ENCODE measurements at regions not wholly inside any gene's neighbourhood (a gene's known extent, or its start where the extent isn't known, plus 50 kb on each side); places are given as distances from the start of the nearest gene placed in this dataset.

- no peak for DNase-seq (ENCODE audit: low read depth in 4 of 4, low spot score in 1 of 4)
These were observed 394.2 kb downstream of the IRS1 start for GRCh38 chr2:226405465-226405864.

- DNase-seq (ENCODE audit: low read depth in 4 of 4, low spot score in 1 of 4) = no peak
These were observed 396.3 kb downstream of the IRS1 start for GRCh38 chr2:226403369-226403768.

- no peak for DNase-seq (ENCODE audit: low read depth in 4 of 4, low spot score in 1 of 4)
These were observed 400.6 kb downstream of the IRS1 start for GRCh38 chr2:226399006-226399405.

GRCh38 chr2:226398580-226398979, 401.0 kb downstream of the IRS1 start:
- DNase-seq (ENCODE audit: low read depth in 4 of 4, low spot score in 1 of 4) = no peak

- no peak for DNase-seq (ENCODE audit: low read depth in 4 of 4, low spot score in 1 of 4)
These were observed 403.1 kb downstream of the IRS1 start for GRCh38 chr2:226396541-226396940.

GRCh38 chr2:226387499-226387942, 412.1 kb downstream of the IRS1 start:
- no peak for DNase-seq (ENCODE audit: low read depth in 4 of 4, low spot score in 1 of 4)

- no peak for DNase-seq (ENCODE audit: low read depth in 4 of 4, low spot score in 1 of 4)
These were observed 416.2 kb downstream of the IRS1 start for GRCh38 chr2:226383461-226383860.

- no peak for DNase-seq (ENCODE audit: low read depth in 4 of 4, low spot score in 1 of 4)
These were observed 418.9 kb downstream of the IRS1 start for GRCh38 chr2:226380679-226381078.

- no peak for DNase-seq (ENCODE audit: low read depth in 4 of 4, low spot score in 1 of 4)
These were observed 420.6 kb downstream of the IRS1 start for GRCh38 chr2:226378753-226379705.

GRCh38 chr2:226376516-226377180, 423.0 kb downstream of the IRS1 start:
- no peak for DNase-seq (ENCODE audit: low read depth in 4 of 4, low spot score in 1 of 4)

- no peak for DNase-seq (ENCODE audit: low read depth in 4 of 4, low spot score in 1 of 4)
These were observed 432.7 kb downstream of the IRS1 start for GRCh38 chr2:226366920-226367319.

- no peak for DNase-seq (ENCODE audit: low read depth in 4 of 4, low spot score in 1 of 4)
These were observed 435.4 kb downstream of the IRS1 start for GRCh38 chr2:226364217-226364616.

- no peak for DNase-seq (ENCODE audit: low read depth in 4 of 4, low spot score in 1 of 4)
These were observed 436.6 kb downstream of the IRS1 start for GRCh38 chr2:226362980-226363379.

GRCh38 chr2:226360658-226361057, 439.0 kb downstream of the IRS1 start:
- DNase-seq (ENCODE audit: low read depth in 4 of 4, low spot score in 1 of 4) = no peak

GRCh38 chr2:226358688-226359087, 440.9 kb downstream of the IRS1 start:
- DNase-seq (ENCODE audit: low read depth in 4 of 4, low spot score in 1 of 4) = no peak

- DNase-seq (ENCODE audit: low read depth in 4 of 4, low spot score in 1 of 4) = no peak
These were observed 441.8 kb downstream of the IRS1 start for GRCh38 chr2:226357816-226358215.

GRCh38 chr2:226355600-226355999, 444.0 kb downstream of the IRS1 start:
- no peak for DNase-seq (ENCODE audit: low read depth in 4 of 4, low spot score in 1 of 4)

GRCh38 chr2:226354434-226354833, 445.2 kb downstream of the IRS1 start:
- no peak for DNase-seq (ENCODE audit: low read depth in 4 of 4, low spot score in 1 of 4)

GRCh38 chr2:226352941-226353560, 446.6 kb downstream of the IRS1 start:
- DNase-seq (ENCODE audit: low read depth in 4 of 4, low spot score in 1 of 4) = no peak

- no peak for DNase-seq (ENCODE audit: low read depth in 4 of 4, low spot score in 1 of 4)
These were observed 447.9 kb downstream of the IRS1 start for GRCh38 chr2:226351711-226352110.

GRCh38 chr2:226339616-226340015, 460.0 kb downstream of the IRS1 start:
- no peak for DNase-seq (ENCODE audit: low read depth in 4 of 4, low spot score in 1 of 4)

- DNase-seq (ENCODE audit: low read depth in 4 of 4, low spot score in 1 of 4) = no peak
These were observed 460.8 kb downstream of the IRS1 start for GRCh38 chr2:226338825-226339224.

All from stimulated activated CD4-positive, alpha-beta T cell treated with anti-CD3 and anti-CD28 coated beads, Interleukin-1b, Interleukin-23, amount 100 ng/mL, for 24 hours (primary cell).